Adipocyte (in vitro differentiated cells): ENCODE measurements at regions not wholly inside any gene's neighbourhood (a gene's known extent, or its start where the extent isn't known, plus 50 kb on each side); places are given as distances from the start of the nearest gene placed in this dataset.

ENCODE experiments used
- DNase-seq: peaks from one replicate; pipeline ENCODE4 v3.0.0-alpha.2; 2015; ENCODE audit warnings: low read depth
- H3K27me3 ChIP-seq: replicated peaks from 2 replicates; pipeline ENCODE4 v1.7.0; 2013; ENCODE audit warnings: mild to moderate bottlenecking, low read length, moderate library complexity; ENCODE audit not compliant: control insufficient read depth, insufficient read depth
- H3K36me3 ChIP-seq: 2 replicates; pipeline ENCODE4 v1.7.0; 2013; ENCODE audit warnings: low read length, mild to moderate bottlenecking, moderate library complexity; ENCODE audit not compliant: control insufficient read depth, insufficient read depth, severe bottlenecking
- H3K4me1 ChIP-seq: 2 replicates; pipeline ENCODE4 v1.7.0; 2013; ENCODE audit warnings: mild to moderate bottlenecking, low read length, moderate library complexity; ENCODE audit not compliant: control insufficient read depth, insufficient read depth
- H3K4me3 ChIP-seq: 2 replicates; pipeline ENCODE4 v1.7.0; 2013; ENCODE audit warnings: mild to moderate bottlenecking, low read length, moderate library complexity
- H3K9ac ChIP-seq: 2 replicates; pipeline ENCODE4 v1.7.0; 2013; ENCODE audit warnings: mild to moderate bottlenecking, low read length, moderate library complexity
- H3K9me3 ChIP-seq: 2 replicates; pipeline ENCODE4 v1.7.0; 2013; ENCODE audit warnings: mild to moderate bottlenecking, low read length, moderate library complexity; ENCODE audit not compliant: control insufficient read depth

DNA sequence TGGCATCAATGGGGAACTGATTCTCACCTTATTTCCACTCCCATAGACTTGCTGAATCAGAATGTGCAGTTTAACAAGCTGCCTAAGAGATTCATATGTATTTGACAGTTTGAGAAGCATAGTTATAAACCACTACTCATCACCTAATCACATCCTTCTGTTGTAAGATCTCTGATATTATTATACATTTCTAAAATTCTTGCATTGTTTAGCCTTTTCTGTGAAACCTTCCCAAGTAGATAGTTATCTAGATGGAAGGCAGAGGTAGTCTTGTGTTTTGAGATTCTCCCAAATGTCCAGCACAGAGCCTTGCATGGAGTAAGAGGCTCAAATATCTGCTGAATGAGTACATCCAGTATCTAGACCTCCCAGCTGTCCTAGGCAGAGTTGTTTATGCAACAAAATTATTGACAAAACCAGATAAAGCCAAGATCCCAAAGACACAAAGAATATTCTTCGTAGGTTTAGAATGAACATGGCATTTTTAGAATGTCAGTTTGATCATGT is 227.3 kb downstream of the KDR start:
- Histone ChIP-seq H3K36me3 (no peaks in the 10 kb centered on the region), H3K9ac (no peak overlapping the region), H3K4me1 (no peaks in the 10 kb centered on the region), H3K4me3 (no peak overlapping the region), H3K9me3 (peaks cover 3% of the 10 kb centered on the region), H3K27me3 (peaks cover 15% of the 10 kb centered on the region)
- DNase-seq = peak; percentile 22

DNA sequence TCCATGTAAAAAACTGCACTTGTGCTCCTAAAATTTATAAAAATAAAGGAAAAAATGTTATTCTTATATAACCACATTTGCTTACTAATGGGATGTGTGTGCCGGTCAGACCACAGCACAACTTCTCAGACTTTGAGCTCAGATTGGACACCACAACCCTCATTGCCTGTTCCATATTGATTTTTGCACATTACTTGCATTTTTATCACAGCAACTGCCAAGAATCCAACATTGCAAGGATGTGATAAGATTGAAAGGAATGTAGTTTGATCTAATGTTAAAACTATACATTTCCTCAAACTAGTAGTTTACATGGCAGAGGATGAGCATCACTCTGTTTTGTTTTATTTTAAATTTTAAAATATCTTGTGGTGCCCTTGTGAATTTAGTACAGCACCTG is 227.8 kb downstream of the KDR start:
- Histone ChIP-seq H3K4me1 (no peaks in the 10 kb centered on the region), H3K4me3 (no peak overlapping the region), H3K27me3 (peaks cover 14% of the 10 kb centered on the region), H3K9me3 (peaks cover 3% of the 10 kb centered on the region), H3K36me3 (no peaks in the 10 kb centered on the region), H3K9ac (no peak overlapping the region)
- peak; percentile 27 for DNase-seq

DNA sequence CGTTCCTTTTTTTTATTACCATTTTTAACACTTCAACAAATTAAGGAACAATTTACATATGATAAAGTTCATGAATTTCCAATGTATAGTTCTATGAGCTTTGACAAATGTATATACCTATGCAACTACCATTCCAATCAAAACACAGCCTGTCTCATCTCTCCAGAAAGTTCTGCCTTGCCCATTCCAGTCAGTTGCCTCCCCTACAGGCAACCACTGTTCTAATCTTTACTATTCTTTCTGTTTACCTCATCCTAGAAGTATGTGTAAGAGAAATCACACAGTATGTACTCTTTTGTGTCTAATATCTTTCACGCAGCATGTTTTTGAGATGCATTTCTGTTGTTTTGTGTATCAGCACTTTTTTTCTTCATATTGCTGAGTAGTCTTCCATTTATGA is 224.9 kb downstream of the KIT start:
- DNase-seq = peak; percentile 38
- no peaks in the 10 kb centered on the region for H3K9me3 ChIP-seq
- H3K9ac ChIP-seq = no peak overlapping the region
- H3K4me1 ChIP-seq = peaks cover 9% of the 10 kb centered on the region
- no peak overlapping the region for H3K4me3 ChIP-seq
- H3K36me3 ChIP-seq = no peaks in the 10 kb centered on the region
- H3K27me3 ChIP-seq = no peaks in the 10 kb centered on the region

DNA sequence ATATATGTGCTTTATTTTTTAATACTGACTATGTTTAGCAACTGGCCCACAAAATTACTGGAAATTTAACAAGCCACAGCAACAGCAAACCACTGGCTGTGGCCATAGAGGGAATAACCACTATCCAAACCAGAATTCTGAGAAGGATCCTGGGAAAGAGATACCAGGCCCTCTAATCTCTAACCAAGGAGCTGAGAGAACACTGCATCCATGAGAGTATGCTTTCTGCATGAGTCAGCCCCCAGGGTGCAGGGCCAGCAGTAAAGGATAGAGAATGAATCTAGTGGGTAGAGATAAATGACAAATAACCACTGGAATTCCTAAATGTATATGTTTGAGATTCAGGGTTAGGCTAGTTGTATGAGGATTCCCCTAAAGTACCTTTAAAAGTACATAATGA is 221.8 kb downstream of the KIT start:
- Histone ChIP-seq H3K36me3 (no peaks in the 10 kb centered on the region), H3K4me1 (peaks cover 9% of the 10 kb centered on the region), H3K9me3 (no peaks in the 10 kb centered on the region), H3K27me3 (no peaks in the 10 kb centered on the region), H3K4me3 (no peak overlapping the region), H3K9ac (no peak overlapping the region)
- DNase-seq = peak; percentile 62

DNA sequence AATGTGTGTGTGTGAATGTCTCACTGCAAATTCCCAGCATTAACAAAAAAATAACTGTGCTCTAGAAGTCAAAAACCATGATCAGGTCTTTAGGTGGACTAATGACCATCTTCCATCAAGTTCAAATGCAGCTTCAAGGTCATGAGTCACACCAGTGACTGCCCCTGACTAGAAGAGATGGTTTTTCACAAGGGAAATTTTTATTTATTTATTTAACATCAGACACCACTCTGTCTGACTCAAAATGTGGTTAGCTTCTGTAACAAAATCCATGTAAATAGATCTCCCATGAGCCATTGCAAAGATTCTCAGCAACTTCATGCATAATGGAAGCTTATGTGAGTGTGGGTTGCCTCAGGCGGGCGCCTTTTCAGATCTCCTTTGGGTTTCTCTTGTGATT is 219.2 kb downstream of the KIT start:
- H3K9me3 ChIP-seq = no peaks in the 10 kb centered on the region
- no peaks in the 10 kb centered on the region for H3K36me3 ChIP-seq
- peaks cover 9% of the 10 kb centered on the region for H3K4me1 ChIP-seq
- no peak for DNase-seq
- no peak overlapping the region for H3K9ac ChIP-seq
- no peak overlapping the region for H3K4me3 ChIP-seq
- peaks cover 4% of the 10 kb centered on the region for H3K27me3 ChIP-seq

DNA sequence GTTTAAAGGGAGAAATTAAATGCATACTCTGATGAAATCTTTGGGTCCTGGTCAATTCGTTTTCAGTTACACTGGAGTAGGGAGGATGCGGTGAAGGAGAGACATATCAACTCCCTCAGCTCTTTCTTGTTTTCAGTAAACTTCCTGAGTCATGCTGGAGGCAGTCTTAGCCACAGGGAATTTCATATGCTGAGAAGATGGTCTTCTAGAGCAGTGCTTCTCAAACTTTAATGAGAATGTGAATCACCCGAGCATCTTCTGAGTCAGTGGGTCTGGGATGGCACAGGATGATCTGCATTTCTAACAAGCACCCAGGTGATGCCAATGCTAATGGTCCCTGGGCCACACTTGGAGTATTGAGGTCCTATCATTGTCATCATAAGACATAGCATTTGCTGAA is 214.5 kb downstream of the KIT start:
- H3K4me1 ChIP-seq = no peaks in the 10 kb centered on the region
- no peaks in the 10 kb centered on the region for H3K36me3 ChIP-seq
- no peaks in the 10 kb centered on the region for H3K9me3 ChIP-seq
- peak; percentile 22 for DNase-seq
- peaks cover 4% of the 10 kb centered on the region for H3K27me3 ChIP-seq
- no peak overlapping the region for H3K4me3 ChIP-seq
- no peak overlapping the region for H3K9ac ChIP-seq

DNA sequence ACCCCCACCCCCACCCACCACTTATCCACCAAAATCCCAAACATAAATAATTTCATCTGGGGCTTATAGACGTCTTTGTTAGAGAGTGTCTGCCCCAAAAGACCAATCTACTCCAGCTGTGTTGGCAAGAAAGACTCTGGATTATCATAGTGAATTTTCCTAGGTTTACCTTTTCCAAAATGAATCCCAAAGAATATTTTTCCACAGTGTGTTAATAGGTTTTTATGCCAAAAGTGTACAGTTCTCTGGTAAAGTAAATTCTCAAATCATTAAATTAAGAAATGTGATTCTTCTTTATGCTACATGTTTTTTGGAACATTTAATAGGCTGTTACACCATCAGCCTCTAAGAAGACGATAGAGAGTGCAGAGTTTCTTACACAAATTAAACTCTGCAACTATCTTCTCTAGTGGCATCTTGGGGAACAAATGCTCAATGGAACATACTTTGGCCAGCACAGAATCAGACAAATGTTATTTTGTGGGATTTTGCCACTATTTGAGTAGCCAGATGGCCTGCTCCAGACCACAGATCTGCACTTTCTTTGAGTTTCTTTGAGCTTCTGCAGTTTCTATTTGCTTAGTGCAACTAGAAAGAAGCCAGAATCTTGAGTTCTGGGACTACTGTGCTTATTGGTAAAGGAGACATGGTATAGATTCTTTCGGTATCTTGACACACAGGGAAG is 206.0 kb downstream of the KIT start:
- Histone ChIP-seq H3K9me3 (peaks cover 5% of the 10 kb centered on the region), H3K4me1 (no peaks in the 10 kb centered on the region), H3K36me3 (no peaks in the 10 kb centered on the region), H3K9ac (no peak overlapping the region), H3K27me3 (peaks cover 11% of the 10 kb centered on the region), H3K4me3 (no peak overlapping the region)
- no peak for DNase-seq

DNA sequence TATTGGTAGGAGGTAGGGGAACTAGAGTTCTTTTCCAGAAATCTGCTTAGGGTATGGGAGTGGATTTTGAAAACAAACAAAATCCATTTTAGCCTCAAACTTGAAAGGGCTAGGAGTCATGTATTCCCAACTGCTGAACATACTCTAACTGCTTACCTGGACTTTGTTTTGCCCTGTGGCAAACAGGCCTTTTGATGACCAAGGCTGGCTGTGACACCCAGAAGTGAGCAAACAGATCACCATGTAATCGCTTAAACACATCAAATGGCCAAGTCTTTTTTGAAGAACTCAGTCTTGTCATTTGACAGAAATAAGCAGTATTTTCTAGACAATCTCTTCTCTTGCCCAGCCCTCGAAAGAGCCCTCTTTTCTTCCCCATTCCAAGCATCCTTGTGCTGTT is 203.4 kb downstream of the KIT start:
- Histone ChIP-seq H3K4me3 (no peak overlapping the region), H3K4me1 (no peaks in the 10 kb centered on the region), H3K9ac (no peak overlapping the region), H3K36me3 (no peaks in the 10 kb centered on the region), H3K9me3 (peaks cover 5% of the 10 kb centered on the region), H3K27me3 (peaks cover 29% of the 10 kb centered on the region)
- DNase-seq = no peak

DNA sequence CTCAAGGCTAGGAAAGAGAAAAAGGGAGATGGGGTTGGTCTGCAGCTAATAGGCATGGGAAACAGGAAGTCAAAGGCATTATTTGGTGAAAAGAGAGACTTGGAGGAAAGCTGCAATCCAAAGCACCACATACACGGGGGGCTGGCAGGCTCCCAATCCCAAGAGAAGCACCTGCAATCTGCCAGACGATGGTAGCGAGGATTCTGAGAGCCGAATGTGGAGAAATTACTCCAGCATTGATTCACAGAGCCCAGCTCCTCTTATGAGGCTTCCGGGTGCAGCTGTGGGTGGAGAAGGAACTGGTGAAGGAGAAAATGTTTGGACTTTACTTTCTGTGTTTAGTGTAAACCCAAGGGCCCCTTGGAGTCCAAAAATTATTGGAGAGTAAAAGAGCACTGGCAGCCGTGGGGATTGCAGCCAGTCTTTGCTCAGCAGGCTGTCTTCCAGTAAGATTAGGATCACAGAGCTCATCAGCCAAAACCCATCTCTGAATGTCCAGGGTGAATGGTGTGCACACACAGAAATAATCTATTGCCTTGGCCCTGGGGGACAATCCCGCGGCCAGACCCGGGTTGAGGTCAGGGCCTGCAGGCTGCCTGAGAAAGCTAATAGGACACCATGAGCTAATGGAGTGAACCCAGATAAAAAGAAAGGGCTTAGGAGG is 197.6 kb downstream of the KIT start:
- no peaks in the 10 kb centered on the region for H3K4me1 ChIP-seq
- no peaks in the 10 kb centered on the region for H3K36me3 ChIP-seq
- H3K9me3 ChIP-seq = no peaks in the 10 kb centered on the region
- H3K4me3 ChIP-seq = no peak overlapping the region
- H3K27me3 ChIP-seq = peaks cover 30% of the 10 kb centered on the region
- no peak for DNase-seq
- H3K9ac ChIP-seq = no peak overlapping the region

DNA sequence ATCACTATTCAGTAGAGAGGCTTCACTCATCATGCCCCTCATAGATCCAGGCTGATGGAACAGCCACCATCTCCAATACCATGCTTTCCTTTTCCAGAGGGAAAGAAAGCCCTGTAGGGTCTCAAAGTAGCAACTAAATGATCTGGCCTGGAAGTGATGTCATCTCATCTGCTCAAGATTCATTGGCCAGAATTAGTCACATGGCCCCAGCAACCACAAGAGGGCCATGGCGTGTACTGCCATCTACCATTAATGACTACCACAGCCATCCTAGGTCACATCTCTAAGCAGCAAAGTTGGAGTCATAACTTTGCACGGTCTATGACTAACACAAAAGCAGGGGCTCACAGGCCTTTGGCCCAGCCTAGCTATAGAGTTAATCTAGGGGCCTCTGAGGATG is 194.8 kb downstream of the KIT start:
- no peak for DNase-seq
- H3K27me3 ChIP-seq = peaks cover 21% of the 10 kb centered on the region
- no peaks in the 10 kb centered on the region for H3K36me3 ChIP-seq

DNA sequence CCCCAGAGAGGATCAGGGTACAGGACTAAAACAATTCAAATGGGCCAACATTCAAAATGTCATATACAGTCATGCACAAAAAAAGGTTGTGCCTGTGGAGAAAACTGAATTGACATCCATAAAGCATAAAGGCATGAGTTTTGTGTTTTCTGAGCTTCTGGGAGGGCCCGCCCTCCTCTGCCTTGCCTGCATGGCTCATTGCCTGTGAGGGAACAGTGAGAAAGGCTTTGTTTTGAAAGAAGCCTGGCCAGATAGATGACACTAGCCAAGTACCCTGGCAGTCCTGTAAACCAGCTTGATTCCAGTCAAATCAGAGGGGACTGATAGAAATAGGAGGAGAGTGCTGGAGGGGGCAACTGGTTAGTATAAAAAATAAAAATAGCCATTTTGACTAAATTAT is 194.3 kb downstream of the KIT start:
- no peak overlapping the region for H3K4me3 ChIP-seq
- peaks cover 16% of the 10 kb centered on the region for H3K27me3 ChIP-seq
- no peaks in the 10 kb centered on the region for H3K36me3 ChIP-seq
- no peaks in the 10 kb centered on the region for H3K4me1 ChIP-seq
- no peak for DNase-seq
- H3K9me3 ChIP-seq = no peaks in the 10 kb centered on the region
- no peak overlapping the region for H3K9ac ChIP-seq

More for the DNA sequence above, 194.8 kb downstream of the KIT start:
- Histone ChIP-seq H3K9me3 (no peaks in the 10 kb centered on the region), H3K4me1 (no peaks in the 10 kb centered on the region), H3K4me3 (no peak overlapping the region), H3K9ac (no peak overlapping the region)
